CD1c-positive myeloid dendritic cell (primary cell): ENCODE measurements at regions not wholly inside any gene's neighbourhood (a gene's known extent, or its start where the extent isn't known, plus 50 kb on each side); places are given as distances from the start of the nearest gene placed in this dataset.

Source experiments
- DNase-seq: peaks from one replicate; pipeline ENCODE4 v3.0.0-alpha.2; 2016; ENCODE audit errors: extremely low spot score

DNA sequence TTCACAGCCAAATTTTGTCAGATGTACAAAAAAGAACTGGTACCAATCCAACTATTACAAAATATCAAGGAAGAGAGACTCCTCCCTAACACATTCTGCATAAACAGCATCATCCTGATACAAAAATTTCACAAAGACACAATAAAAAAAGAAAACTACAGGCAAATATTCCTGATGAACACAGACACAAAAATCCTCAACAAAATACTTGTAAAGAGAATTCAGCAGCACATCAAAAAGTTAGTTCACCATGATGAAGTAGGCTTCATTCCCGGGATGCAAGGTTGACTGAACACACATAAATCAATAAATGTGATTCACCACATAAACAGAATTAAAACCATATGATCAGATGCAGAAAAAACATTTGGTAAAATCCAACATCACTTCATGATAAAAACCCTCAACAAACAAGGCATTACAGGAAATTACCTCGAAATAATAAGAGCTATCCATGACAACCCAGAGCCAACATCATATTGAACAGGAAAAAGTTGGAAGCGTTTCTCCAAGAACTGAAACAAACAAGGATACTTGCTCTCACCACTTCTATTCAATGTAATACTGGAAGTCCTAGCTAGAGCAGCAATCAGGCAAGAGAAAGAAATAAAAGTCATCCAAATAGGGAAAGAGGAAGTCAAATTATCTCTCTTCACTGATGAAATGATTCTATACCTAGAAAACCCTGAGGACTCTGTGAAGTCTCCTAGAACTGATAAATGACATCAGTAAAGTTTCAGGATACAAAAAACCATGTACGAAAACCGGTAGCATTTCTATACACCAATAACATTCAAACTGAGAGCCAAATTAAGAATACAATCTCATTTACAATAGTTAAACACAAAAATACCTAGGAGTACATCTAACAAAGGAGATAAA, 223.1 kb downstream of the REEP3 start:
- DNase-seq: no peak

GRCh38 chr10:63749915-63750314, 228.7 kb downstream of the REEP3 start:
- no peak for DNase-seq

DNA sequence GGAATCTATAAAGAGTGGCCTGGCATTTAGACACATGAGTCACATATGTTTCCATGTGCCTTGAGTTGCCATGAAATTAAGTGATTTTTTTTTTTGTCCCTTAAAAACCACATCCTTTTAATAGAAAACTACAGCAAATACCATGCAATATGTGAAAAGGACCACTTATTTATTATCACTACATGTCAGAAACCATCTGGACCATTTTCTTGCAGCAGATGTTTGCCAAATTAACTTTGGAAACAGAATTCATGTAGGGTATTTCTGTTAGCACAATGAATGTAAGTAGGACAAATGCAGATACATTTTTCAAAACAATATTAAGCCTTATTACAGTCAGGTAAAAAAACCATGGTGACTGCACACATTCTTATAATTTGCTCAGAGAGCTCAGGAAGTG, 230.6 kb downstream of the REEP3 start:
- DNase-seq: no peak

DNA sequence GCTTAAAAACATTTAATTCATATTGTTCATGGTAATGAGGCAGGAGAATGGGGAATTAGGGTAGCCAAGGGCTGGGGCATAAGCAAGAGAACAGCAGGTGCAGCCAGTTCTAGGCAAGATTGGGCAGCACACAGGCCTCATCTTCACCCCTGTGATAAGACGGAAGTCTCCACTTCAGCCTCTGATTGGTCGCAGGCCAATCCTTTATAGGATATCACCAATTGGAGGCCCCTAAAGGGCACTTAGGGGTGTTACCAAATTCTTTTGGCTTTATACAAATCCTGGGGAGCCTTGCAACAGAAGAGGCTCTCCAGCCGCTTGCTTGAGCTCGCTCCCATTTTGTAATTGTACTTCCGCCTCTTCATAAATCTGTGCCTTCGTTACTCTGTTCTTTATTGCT, 231.1 kb downstream of the REEP3 start:
- no peak for DNase-seq

DNA sequence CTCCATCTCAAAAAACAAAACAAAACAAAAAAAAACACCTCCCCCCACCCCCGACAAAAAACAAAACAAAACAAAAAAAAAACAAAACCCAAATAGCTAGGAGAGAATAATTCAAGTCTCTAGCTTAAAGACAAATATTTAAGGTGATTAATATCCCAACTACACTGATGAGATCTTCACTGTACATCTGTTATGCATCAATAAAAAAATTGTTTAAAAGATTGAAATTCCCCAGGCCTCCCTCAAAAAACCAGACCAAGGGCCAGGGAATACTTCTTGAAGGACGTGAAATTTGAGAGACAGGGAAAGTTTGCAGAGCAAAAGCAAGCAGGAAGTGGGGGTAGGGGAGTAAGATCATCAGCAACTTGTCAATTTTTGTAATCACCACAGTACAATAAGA, 232.6 kb downstream of the REEP3 start:
- DNase-seq: no peak

DNA sequence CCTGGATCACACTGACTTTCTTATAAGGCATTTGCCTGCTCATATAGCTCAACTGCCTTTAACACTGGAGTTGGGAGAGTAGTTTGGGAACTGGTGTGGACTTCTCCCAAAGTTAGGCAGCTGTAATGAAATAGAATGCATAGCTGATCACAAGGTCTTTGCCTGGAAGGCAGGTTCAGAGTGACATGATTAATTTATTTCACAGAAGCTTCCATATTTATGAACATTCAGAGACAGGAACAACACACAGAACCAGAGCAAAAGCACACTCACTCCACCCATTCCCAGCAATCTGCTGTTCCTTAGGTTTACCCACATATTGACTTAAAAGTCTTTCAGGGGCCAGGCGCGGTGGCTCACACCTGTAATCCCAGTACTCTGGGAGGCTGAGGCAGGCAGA, 234.2 kb downstream of the REEP3 start:
- DNase-seq: no peak

- DNase-seq: no peak
Measured at GRCh38 chr10:63757067-63757466, 235.9 kb downstream of the REEP3 start.

GRCh38 chr10:63758080-63758479, 236.9 kb downstream of the REEP3 start:
- no peak for DNase-seq

DNA sequence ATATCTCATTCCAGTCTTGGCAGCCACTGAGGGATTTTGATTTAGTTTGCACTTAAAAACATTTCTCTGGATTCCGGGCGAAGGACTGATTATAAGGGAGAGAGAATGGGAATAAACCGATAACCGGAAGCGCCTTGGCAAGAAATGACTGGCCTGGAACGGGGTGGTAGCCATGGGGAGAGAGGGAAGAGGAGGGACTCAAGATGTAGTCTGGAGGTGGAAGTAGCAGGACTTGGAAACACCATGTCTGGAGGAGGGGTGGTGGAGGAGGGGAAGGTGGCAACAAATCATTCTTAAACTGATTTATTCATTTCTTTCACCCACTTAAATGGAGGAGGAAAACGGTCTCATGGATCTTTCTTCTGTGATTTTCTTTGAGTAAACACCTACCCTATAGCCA, 238.1 kb downstream of the REEP3 start:
- no peak for DNase-seq

DNA sequence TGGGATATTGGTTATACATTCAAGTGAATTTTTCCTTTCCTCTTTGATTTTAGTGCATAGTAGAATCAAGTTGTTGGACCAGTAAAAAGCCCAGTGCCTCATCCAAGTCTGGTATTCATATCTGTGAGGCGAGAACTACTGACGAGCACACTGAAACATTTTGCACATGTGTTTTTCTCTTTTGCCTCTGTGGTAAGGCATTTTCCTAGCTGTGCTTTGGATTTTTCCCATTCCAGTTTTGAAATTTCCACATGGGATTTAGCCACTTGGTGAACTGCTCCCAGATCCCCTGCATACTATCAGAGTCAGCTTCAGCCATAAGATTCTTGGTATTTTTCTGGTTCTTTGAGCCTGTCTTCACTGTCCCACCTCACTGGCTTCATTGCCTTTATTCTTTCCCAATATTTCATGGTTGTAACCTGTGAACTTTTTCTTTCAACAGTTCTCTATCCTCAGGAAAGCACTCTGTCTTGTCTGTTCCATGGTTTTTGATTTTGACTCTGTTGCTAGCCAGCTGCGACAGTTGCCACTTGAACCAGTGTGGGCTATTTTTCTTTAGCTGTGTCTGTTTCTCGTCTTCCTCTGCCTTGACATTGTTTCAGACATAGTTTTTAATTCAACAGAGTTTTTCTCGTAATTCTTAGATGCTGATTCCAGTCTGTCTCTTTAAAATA, 239.0 kb downstream of the REEP3 start:
- no peak for DNase-seq

DNA sequence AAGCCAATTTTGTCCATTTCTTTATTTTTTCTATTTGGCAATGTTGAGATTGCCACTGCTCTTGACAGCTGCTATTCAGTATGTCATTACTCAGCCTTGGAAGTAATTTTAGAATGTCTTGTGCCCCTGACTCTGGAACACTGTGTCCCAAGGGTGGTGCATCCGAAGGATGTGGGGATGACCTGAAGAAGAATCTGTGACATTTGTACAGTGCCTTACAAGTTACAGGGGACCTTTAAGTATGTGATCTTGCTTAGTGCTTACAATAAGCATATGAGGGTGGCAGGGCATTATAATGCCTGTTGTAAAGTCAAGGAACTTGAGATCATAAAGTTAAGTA, 239.5 kb downstream of the REEP3 start:
- no peak for DNase-seq

DNA sequence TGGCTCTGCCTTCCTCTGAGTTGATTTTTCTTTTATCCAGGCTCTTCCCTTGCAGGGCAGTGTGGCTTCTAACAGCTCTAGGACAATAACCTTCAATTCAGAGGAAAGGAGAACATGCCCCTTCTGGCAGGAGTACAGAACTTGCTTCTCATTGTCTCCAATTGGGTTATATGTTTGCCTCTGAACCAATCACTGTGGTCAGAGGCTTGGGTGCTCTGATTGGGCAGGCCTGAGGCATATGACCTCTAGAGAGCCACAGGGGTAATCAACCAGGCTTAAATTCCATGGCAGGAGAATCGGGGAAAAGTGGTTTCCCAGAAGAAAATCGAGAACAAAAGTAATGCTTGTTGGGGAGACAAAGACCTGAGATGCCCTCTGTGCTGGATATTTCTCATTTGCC, 240.0 kb downstream of the REEP3 start:
- DNase-seq: no peak

DNA sequence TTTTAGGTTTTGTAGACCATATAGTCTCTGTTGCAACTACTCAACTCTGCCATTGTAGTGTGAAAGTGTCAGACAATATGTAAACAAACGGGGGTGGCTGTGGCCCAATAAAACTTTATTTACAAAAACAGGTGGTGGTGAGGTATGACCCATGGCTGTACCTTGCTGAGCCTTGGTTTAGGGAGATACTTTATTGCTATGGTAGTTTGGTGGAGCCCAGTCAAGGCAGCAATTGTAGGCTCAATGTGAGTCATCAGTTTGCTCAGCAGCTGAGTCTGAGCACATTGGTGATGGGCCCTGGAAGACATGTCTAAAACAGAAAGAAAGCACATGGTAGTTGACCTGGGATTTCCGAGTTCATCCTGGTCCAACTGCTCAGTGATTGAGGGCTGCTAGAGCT, 242.5 kb downstream of the REEP3 start:
- DNase-seq: no peak

DNA sequence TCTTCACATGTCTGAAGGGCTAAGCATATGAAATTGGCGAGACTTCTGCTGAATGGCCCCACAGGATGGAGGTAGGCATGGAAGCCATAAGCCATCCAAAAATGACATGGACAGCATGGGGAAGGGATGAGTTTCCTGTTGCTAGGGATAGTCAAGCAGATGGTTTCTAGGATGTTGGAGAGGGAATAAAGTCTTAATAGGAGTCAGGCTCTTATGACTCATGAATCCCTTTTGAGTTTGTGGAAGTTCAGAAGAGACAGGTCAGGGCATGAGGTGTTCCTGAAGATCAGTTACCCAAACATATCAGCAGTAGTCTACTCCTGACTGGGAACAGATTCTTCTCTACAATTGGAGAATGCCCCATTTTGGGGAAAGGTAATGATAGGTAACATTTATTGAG, 243.9 kb downstream of the REEP3 start:
- DNase-seq: no peak

DNA sequence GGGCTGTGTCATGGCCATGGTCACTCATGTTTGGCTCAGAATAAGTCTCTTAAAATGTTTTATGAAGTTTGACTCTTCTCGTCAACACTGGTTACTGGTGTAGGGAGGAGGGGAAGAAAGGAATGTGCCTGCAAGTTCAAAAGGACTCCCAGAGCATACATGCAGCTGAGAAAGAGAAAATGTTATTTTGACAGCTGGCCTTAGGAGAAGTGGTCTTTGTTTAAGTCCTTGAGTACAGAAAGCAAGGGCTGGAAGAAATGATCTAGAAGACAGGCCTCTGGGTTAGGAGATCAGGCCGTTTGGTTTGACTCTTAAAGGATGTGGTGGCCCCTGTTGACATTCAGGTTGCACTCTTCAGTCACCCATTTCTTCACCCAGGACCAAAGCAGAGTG, 245.5 kb downstream of the REEP3 start:
- no peak for DNase-seq

DNA sequence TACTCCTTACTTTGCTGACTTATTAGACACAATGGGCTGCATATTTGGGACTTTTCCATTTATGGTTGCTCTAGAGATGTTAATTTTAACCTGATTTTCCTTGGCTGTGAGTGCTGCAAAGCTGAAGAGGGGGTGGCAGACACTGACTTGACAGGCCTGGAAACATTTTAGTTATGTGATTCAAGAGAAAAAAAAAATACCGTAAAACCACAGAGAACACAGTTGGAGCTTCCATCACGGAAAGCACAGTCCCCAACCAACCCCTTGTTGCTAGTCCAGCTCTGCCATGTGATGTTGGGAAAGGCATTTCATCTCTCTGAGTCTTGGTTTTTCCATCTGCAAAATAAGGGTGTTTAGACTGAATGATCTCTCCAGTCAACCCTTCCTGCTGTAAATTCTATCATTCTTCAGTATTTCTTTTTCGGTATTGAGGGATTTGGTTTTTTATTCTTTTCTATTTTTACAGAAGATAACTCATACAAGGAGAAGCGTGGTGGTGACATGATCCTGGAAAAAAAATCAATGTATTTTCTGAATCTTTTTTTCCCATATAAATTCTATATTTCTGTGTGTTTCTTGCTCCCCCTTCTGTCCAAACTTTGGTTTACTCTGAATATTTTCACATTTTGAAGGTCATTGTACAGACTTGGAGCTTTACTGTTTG, 246.1 kb downstream of the REEP3 start:
- DNase-seq: no peak

GRCh38 chr10:63769367-63769766, 248.2 kb downstream of the REEP3 start:
- no peak for DNase-seq

- DNase-seq: no peak
Measured at GRCh38 chr10:63770523-63770922, 249.3 kb downstream of the REEP3 start.

DNA sequence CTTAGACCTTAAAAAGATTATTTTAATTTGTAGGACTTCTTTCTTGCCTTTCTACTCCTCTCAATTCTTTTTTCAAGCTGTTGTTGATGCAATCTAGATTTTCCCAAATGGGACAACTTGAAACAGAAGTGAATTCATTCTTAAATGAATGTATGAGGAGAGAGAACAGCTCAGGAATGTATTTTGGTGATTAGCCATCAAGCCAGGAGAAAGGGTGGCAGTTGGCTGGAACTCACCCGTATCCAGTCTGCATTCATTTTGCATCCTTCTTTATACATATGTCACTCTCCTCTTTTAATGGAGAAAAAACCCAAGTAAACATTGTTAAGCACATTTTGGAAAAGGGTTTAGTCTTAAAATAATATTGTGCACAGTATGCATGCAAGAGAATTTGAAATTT, 251.3 kb downstream of the REEP3 start:
- DNase-seq: no peak

DNA sequence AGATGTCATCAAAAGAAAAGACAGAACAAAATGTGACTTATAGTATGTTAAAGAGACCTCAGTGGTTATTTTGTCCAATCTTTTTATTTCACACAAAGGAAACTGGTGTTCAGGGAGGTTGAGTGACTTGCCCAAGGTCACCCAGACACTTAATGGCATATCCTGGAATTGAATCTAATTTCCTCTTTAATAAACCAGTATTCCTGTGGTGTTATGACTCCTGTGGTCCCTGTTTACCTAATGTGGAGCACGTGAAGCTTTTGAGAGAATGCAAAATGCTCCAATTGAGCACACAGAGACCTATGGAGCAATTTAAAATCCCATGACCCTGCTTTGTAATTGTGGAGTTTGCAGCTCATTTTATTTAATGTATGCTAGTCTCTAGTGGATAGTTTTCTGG, 251.9 kb downstream of the REEP3 start:
- no peak for DNase-seq

- no peak for DNase-seq
Measured at GRCh38 chr10:63773962-63774361, 252.8 kb downstream of the REEP3 start.

DNA sequence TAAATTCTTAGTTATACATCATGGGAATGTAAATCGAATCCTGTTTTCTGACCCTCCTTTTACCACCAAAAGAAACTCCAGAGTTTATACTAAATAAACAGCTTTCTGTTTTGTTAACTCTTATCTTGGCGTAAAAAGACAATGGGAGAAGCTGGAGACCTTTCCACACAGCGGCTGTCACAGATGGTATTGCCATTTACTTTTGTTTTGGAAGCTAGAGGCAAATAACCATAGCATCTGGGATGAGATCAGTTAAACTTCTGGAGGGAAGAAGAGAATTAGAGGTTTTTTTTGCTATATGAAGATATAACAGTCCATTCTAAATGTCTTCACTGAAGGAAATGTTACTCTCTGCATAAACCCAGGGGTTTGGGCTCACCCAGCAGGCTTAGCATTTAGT, 258.9 kb downstream of the REEP3 start:
- no peak for DNase-seq

- no peak for DNase-seq
Measured at GRCh38 chr10:63781226-63781625, 260.0 kb downstream of the REEP3 start.
